ENCODE measurements at regions not wholly inside any gene's neighbourhood (a gene's known extent, or its start where the extent isn't known, plus 50 kb on each side); places are given as distances from the start of the nearest gene placed in this dataset.

GRCh38 chr3:159859836-159860235 lies 128.8 kb upstream of the IL12A start:
- TF ChIP-seq CTCF (IDR thresholded peaks at IDR 0.05) (no peak), POLR2A (IDR thresholded peaks at IDR 0.05) (no peak), POLR2AphosphoS5 (IDR thresholded peaks at IDR 0.05) (no peak)
